ENCODE measurements at regions not wholly inside any gene's neighbourhood (a gene's known extent, or its start where the extent isn't known, plus 50 kb on each side); places are given as distances from the start of the nearest gene placed in this dataset.

- DNase-seq (ENCODE audit: low read depth in 1 of 2, low spot score in 1 of 2), result peak; percentile 66 to 74
- no peak overlapping the region for H3K4me3 ChIP-seq
- no peaks in the 10 kb centered on the region for H3K4me1 ChIP-seq (ENCODE audit: low read depth)
- H3K27me3 ChIP-seq, result no peaks in the 10 kb centered on the region
- no peaks in the 10 kb centered on the region for H3K9me3 ChIP-seq (ENCODE audit: low read depth)
- H3K36me3 ChIP-seq, result no peaks in the 10 kb centered on the region
- H3K27ac ChIP-seq, result no peak overlapping the region
- TF ChIP-seq CTCF (IDR thresholded peaks at IDR 0.05; ENCODE audit: low read depth, low read length), result peak; percentile 71
Measured at GRCh38 chr5:54904425-54904824, 81.0 kb downstream of the ESM1 start.

GRCh38 chr5:54902791-54903473 lies 82.5 kb downstream of the ESM1 start:
- H3K4me1 ChIP-seq (ENCODE audit: low read depth), result no peaks in the 10 kb centered on the region
- H3K4me3 ChIP-seq, result no peak overlapping the region
- H3K36me3 ChIP-seq, result no peaks in the 10 kb centered on the region
- H3K9me3 ChIP-seq (ENCODE audit: low read depth), result no peaks in the 10 kb centered on the region
- TF ChIP-seq CTCF (IDR thresholded peaks at IDR 0.05; ENCODE audit: low read depth, low read length), result no peak
- no peak overlapping the region for H3K27ac ChIP-seq
- H3K27me3 ChIP-seq, result no peaks in the 10 kb centered on the region
- DNase-seq (ENCODE audit: low read depth in 1 of 2, low spot score in 1 of 2), result peak in 1 of 2 donors; percentile 88

DNA sequence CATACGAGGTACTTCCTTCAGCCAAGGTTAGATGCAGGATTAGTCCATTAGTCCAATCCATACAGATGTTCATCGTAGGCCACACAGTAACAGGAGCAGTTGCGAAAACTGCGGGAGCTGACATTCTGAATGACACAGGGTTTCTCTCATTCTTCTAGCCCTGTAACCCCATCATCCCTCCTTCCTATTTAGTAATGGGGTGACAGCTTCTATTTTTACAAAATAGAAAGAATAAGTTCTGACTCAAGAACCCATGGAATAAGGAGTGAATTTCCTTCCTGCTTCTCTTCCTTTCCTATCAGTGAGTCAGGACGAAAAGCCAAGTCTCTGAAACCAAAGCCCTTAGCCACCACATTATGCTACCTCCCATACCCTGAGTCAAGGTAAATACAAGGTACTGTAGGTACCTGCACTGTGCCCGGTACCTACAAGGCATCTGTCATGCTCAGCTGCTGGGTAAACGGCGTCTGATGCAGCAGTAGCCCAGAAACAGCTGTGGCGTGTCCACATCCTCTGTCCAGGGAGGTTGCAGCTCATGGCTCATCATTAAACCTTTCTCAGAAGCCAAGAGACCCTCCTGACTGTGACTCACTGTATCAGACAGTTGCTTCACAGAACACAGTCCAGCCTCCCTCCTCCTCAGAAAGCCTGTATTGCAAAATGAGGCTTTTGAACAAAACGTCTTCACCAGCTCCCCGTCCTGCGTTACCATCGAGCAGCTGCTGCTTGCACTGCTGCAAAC lies 84.2 kb downstream of the ESM1 start:
- Histone ChIP-seq H3K4me3 (no peak overlapping the region), H3K9me3 (ENCODE audit: low read depth) (no peaks in the 10 kb centered on the region), H3K4me1 (ENCODE audit: low read depth) (no peaks in the 10 kb centered on the region), H3K27ac (no peak overlapping the region), H3K36me3 (no peaks in the 10 kb centered on the region), H3K27me3 (no peaks in the 10 kb centered on the region)
- DNase-seq (ENCODE audit: low read depth in 1 of 2, low spot score in 1 of 2), result peak in 1 of 2 donors; percentile 96
- no peak for TF ChIP-seq CTCF (IDR thresholded peaks at IDR 0.05; ENCODE audit: low read depth, low read length)

- Histone ChIP-seq H3K36me3 (no peaks in the 10 kb centered on the region), H3K27ac (no peak overlapping the region), H3K27me3 (no peaks in the 10 kb centered on the region), H3K4me1 (ENCODE audit: low read depth) (peaks cover 4% of the 10 kb centered on the region), H3K9me3 (ENCODE audit: low read depth) (no peaks in the 10 kb centered on the region), H3K4me3 (no peak overlapping the region)
- TF ChIP-seq CTCF (IDR thresholded peaks at IDR 0.05; ENCODE audit: low read depth, low read length), result no peak
- no peak for DNase-seq (ENCODE audit: low read depth in 1 of 2, low spot score in 1 of 2)
Measured at GRCh38 chr5:54897001-54897400, 88.4 kb downstream of the ESM1 start.

DNA sequence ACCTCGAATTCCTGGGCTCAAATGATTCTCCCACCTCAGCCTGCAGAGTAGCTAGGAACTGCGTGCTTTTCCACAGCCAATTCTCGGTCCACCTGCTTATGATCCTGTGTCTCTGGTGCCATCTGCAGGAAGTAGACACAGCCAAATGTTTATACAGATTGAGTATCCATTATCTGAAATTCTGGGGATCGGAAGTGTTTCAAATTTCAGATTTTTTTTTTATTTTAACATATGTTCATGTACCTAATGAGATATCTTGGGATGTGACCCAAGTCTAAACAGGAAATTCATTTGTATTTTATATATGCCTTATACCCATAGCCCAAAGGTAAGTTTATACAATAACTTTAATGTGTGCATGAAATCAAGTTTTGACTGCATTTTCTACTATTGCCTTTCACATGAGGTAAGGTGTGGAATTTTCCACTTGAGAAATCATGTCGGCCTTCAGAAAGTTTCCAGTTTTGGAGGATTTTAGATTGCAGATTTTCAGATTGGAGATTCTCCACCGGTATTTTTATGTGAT lies 89.5 kb downstream of the ESM1 start:
- Histone ChIP-seq H3K27me3 (no peaks in the 10 kb centered on the region), H3K4me1 (ENCODE audit: low read depth) (peaks cover 4% of the 10 kb centered on the region), H3K4me3 (no peak overlapping the region), H3K27ac (no peak overlapping the region), H3K36me3 (no peaks in the 10 kb centered on the region), H3K9me3 (ENCODE audit: low read depth) (no peaks in the 10 kb centered on the region)
- peak; percentile 62 for TF ChIP-seq CTCF (IDR thresholded peaks at IDR 0.05; ENCODE audit: low read depth, low read length)
- peak; percentile 70 to 78 for DNase-seq (ENCODE audit: low read depth in 1 of 2, low spot score in 1 of 2)

Data from cardiac muscle cell (in vitro differentiated cells and primary cell).